HL-60 (cell line): ENCODE measurements at regions not wholly inside any gene's neighbourhood (a gene's known extent, or its start where the extent isn't known, plus 50 kb on each side); places are given as distances from the start of the nearest gene placed in this dataset.

Experiments
- DNase-seq, 2 experiments: peaks; one replicate each; pipeline ENCODE4 v3.0.0-alpha.2; 2010 to 2020; ENCODE audit warnings: low read depth in 1 of 2, low spot score in 1 of 2
- H3K27ac ChIP-seq: fragments of 250-450 bp; sonication (Bioruptor Pico); replicated peaks from 2 replicates; pipeline ENCODE4 v1.5.1; 2020; ENCODE audit warnings: mild to moderate bottlenecking, moderate library complexity
- H3K27me3 ChIP-seq: fragments of 250-450 bp; sonication (Bioruptor Pico); 2 replicates; pipeline ENCODE4 v1.5.1; 2021; ENCODE audit warnings: mild to moderate bottlenecking, moderate library complexity; ENCODE audit not compliant: insufficient read depth, poor library complexity, severe bottlenecking
- H3K4me3 ChIP-seq: replicated peaks from 2 replicates; pipeline ENCODE4 v1.5.1; 2011; ENCODE audit warnings: mild to moderate bottlenecking, control low read depth, low read length; ENCODE audit not compliant: insufficient read depth
- GABPA ChIP-seq: IDR thresholded peaks from 2 replicates; pipeline ENCODE4 v1.6.1; 2012; ENCODE audit warnings: low read depth
- POLR2AphosphoS5 ChIP-seq: IDR thresholded peaks from 2 replicates; pipeline ENCODE4 v1.6.1; 2012; ENCODE audit warnings: low read depth
- REST ChIP-seq: IDR thresholded peaks from 2 replicates; pipeline ENCODE4 v1.6.1; 2012; ENCODE audit warnings: low read depth; ENCODE audit not compliant: insufficient replicate concordance
- SPI1 ChIP-seq: IDR thresholded peaks from 2 replicates; pipeline ENCODE4 v1.6.1; 2012; ENCODE audit warnings: low read depth, mild to moderate bottlenecking, borderline replicate concordance
- TF ChIP-seq, protein P1 (sequence below): IDR thresholded peaks from one replicate; pipeline ENCODE4 v1.5.1; 2011; ENCODE audit warnings: low read length, control low read depth, inconsistent platforms; ENCODE audit not compliant: insufficient read depth

- no peak for DNase-seq
- no peak overlapping the region for H3K27ac ChIP-seq
- no peak overlapping the region for H3K4me3 ChIP-seq
- H3K27me3 ChIP-seq = no peaks in the 10 kb centered on the region
- TF ChIP-seq GABPA = no peak
- TF ChIP-seq, protein P1, sequence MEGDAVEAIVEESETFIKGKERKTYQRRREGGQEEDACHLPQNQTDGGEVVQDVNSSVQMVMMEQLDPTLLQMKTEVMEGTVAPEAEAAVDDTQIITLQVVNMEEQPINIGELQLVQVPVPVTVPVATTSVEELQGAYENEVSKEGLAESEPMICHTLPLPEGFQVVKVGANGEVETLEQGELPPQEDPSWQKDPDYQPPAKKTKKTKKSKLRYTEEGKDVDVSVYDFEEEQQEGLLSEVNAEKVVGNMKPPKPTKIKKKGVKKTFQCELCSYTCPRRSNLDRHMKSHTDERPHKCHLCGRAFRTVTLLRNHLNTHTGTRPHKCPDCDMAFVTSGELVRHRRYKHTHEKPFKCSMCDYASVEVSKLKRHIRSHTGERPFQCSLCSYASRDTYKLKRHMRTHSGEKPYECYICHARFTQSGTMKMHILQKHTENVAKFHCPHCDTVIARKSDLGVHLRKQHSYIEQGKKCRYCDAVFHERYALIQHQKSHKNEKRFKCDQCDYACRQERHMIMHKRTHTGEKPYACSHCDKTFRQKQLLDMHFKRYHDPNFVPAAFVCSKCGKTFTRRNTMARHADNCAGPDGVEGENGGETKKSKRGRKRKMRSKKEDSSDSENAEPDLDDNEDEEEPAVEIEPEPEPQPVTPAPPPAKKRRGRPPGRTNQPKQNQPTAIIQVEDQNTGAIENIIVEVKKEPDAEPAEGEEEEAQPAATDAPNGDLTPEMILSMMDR = no peak
- TF ChIP-seq REST = no peak
- no peak for TF ChIP-seq SPI1
- TF ChIP-seq POLR2AphosphoS5 = no peak
These were observed 120.2 kb downstream of the CD8B2 start for GRCh38 chr2:106607371-106607770.

- TF ChIP-seq, protein P1 = no peak
- no peak for TF ChIP-seq SPI1
- no peak for TF ChIP-seq POLR2AphosphoS5
- no peak for TF ChIP-seq REST
- no peak for TF ChIP-seq GABPA
- Histone ChIP-seq H3K4me3 (no peak overlapping the region), H3K27me3 (no peaks in the 10 kb centered on the region), H3K27ac (no peak overlapping the region)
- no peak for DNase-seq
These were observed 122.6 kb downstream of the CD8B2 start for GRCh38 chr2:106609780-106610179.

GRCh38 chr2:106614511-106615291, 127.5 kb downstream of the CD8B2 start:
- no peak for TF ChIP-seq SPI1
- no peak for TF ChIP-seq REST
- TF ChIP-seq POLR2AphosphoS5 = no peak
- no peak for TF ChIP-seq GABPA
- TF ChIP-seq, protein P1 = no peak
- H3K4me3 ChIP-seq = no peak overlapping the region
- H3K27ac ChIP-seq = no peak overlapping the region
- no peaks in the 10 kb centered on the region for H3K27me3 ChIP-seq
- no peak for DNase-seq
